ENCODE measurements at regions not wholly inside any gene's neighbourhood (a gene's known extent, or its start where the extent isn't known, plus 50 kb on each side); places are given as distances from the start of the nearest gene placed in this dataset.
"Not testable (repeated sequence)": the region's sequence is repeated elsewhere in the genome, so short reads cannot be mapped to it uniquely, and the experiment has no call there.

DNA sequence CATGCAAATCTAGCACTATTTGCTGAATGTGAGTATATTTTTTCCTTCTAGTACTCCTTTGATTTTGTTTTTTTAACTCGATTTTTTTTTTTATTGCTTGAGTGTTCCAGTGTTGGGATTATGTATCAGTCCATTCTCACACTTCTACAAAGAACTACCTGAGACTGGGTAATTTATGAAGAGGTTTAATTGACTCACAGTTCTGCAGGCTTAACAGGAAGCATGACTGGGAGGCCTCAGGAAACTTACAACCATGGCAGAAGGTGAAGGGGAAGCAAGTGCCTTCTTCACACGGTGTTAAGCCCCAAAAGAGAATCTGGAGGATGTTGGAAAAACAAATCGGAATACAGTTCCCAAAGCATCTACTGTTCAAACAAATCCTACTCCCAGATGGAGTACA lies 69.1 kb downstream of the ZNF518B start:
- DNase-seq (ENCODE audit: low read depth in 2 of 2) = not testable (repeated sequence)

GRCh38 chr4:10385994-10386394 lies 71.2 kb downstream of the ZNF518B start:
- no peak for DNase-seq (ENCODE audit: low read depth in 2 of 2)

DNA sequence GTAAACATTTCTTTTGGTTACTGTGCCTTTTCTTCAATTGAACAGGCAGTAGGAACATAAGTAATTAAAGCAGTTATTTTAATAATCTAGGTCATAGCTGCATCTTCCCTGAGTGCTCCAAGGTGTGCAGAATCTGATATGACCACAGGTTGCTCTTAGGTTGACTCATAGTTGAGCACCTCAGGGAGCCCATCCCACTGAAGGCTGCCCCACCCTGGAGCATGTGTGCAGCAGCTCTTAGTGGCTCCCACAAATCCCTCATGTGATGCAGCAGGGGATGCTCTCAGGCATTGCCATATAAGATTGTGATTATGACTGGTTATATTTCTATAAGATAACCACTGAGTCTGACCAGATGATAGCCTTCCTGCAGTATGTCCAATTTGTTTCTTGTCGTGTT lies 72.3 kb downstream of the ZNF518B start:
- DNase-seq (ENCODE audit: low read depth in 2 of 2) = no peak

DNA sequence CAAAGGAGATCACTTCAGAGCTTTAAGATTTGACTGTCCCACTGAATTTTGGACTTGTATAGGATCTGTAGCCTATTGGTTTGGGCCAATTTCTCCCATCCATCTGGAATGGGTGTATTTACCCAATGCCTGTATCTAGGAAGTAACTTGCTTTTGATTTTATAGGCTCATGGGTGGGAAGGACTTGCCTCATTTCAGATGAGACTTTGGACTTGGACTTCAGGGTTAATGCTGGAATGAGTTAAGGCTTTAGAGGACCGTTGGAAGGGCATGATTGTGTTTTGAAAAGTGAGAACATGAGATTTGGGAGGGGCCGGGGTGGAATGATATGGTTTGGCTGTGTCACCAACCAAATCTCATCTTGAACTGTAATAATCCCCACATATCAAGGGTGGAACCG lies 73.8 kb downstream of the ZNF518B start:
- no peak for DNase-seq (ENCODE audit: low read depth in 2 of 2)

DNA sequence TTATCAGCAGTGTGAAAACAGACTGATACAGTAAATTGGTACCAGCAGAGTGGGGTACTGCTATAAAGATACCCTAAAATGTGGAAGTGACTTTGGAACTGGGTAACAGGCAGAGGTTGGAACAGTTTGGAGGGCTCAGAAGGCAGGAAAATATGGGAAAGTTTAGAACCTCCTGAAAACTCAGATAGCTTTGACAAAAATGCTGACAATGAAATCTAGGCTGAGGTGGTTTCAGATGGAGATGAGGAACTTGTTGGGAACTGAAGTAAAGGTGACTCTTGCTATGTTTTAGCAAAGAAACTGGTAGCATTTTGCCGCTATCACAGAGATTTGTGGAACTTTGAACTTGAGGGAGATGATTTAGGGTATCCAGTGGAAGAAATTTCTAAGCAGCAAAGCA lies 75.1 kb downstream of the ZNF518B start:
- DNase-seq (ENCODE audit: low read depth in 2 of 2) = not testable (repeated sequence)

DNA sequence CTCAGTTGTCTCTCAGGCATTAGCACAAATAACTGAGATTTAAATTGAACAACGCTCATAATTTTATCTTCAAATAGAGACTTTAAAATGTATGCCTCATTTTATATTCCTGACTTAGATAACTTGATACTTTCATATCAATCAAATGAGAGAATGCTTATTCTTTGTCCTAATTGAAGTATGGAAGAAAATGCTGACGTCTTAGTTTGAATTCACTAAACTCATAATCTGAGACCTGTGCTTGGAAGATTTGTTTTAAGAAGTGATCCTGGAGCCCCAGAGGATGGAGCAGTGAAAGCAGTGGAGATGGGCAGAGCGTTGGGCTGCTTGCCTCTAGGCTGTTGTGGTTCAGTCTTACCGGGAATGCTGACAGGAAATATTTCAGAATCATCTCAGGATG lies 76.1 kb downstream of the ZNF518B start:
- DNase-seq (ENCODE audit: low read depth in 2 of 2) = no peak

DNA sequence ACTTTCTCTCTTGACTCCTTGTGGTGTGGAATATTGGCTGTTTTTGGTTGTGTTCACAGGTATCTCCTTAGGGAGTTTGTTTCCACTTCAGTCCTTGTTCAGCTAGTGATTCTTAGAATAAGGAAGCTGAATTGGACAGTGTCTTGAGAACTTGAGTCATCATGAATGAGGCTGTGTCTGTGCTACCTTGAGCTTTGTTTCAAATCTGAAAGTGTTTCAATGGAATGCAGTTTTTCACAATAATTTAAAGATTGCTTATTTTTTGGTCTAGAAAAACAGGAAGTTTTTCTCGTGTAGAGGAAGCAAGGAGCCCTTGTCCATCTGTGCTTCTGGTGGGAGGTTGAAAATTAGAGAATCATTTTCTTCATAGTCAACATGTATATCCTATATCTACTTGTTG lies 76.5 kb downstream of the ZNF518B start:
- no peak for DNase-seq (ENCODE audit: low read depth in 2 of 2)

GRCh38 chr4:10371869-10372471 lies 85.3 kb downstream of the ZNF518B start:
- DNase-seq (ENCODE audit: low read depth in 2 of 2) = no peak

DNA sequence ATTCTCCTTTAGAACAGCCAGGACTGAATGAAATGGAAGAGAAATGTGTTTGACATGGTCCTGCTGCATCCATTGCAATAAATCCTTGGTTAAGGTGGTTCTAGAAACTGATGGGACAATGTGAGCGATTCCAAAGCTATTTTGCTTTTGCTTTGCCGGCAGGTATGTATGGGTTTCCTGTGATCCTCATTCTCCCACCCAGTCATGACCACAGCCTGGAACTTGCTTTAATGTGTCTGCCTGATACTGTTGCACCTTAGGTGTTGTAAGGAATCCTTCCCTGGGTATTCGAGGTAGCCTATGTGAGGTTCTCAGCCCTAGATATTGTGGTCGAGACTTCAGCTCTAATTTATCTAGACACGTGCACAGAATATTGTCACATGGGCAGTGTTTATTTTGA lies 86.1 kb downstream of the ZNF518B start:
- no peak for DNase-seq (ENCODE audit: low read depth in 2 of 2)

DNA sequence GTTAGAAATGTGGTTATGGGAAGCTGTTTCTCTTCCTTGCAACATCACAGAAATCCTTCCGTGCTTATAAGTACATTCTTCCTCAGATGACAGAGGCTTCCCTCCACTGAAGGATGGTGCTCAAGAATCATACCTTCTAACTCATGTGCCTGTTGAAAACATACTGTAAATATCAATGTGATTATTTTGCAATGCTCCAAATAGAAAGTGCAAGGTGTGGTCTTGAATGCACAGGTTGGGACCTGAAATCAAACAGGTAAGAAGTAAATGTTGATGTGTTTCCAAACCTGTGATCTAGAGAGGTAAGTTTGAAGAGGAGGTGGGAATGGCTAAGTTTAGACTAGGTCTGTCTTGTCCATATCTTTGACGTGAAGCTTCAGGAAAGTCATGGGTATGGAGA lies 87.7 kb downstream of the ZNF518B start:
- no peak for DNase-seq (ENCODE audit: low read depth in 2 of 2)

DNA sequence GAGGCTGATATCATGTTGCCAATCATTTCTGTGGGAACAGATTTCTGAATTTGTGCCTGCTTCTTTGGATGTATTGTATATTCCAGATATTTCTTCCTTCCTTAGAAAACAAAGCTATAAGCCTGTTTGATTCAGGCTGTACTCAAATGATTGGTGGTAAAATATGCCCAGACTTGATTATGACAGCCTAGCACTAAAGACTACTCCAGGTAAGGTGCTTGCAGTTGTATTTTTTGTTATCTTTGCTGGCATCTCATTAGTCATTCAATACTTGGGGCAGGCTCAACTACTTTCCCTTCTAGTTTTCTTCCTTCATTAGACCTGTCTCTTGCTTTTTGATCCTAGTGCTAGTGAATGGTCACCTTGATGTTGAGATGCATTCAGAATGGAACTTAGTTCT lies 90.6 kb downstream of the ZNF518B start:
- DNase-seq (ENCODE audit: low read depth in 2 of 2) = no peak

DNA sequence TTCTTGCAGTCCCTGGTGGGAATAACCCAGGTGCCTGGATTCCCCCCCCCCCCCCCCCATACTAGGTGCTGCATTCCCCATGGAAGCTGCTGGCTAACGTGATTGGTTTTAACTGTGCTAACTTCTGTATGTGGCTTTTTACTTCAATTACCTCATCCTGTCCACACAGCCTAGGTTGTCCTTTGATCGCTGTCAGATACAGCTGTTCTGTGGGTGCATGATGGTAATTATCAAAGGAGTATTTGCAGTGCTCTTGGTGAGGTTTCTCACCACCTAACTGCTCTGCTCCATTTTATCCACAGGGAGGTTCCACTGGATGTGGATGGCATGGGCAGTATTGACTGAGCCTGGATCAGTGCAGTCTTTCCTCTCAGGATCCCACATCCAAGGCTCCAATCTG lies 93.0 kb downstream of the ZNF518B start:
- no peak for DNase-seq (ENCODE audit: low read depth in 2 of 2)

- DNase-seq (ENCODE audit: low read depth in 2 of 2) = no peak
Measured at GRCh38 chr4:10354746-10355145, 102.5 kb downstream of the ZNF518B start.

DNA sequence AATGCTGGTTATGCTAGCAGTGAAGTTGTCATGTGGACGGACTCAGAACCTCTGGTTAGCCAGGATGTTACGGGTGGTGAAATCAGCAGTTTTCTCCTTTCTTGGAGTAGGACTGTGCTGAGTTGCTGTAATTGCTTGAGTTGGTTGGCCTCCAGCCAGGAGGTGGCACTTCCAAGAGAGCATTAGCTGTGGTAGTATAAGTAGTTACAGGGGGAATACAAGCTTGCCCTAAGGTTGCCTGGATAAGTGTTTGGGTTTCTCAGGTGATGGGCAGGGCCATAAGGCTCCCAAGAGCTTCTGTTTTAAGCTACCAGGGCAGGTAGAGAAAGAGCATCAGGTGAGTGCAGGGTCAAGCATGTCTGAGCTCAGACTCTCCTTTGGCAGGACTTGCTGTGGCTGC lies 103.0 kb downstream of the ZNF518B start:
- no peak for DNase-seq (ENCODE audit: low read depth in 2 of 2)

GRCh38 chr4:10353110-10353509 lies 104.1 kb downstream of the ZNF518B start:
- no peak for DNase-seq (ENCODE audit: low read depth in 2 of 2)

GRCh38 chr4:10348241-10348640 lies 109.0 kb downstream of the ZNF518B start:
- no peak for DNase-seq (ENCODE audit: low read depth in 2 of 2)

- no peak for DNase-seq (ENCODE audit: low read depth in 2 of 2)
Measured at GRCh38 chr4:10347815-10348214, 109.4 kb downstream of the ZNF518B start.

- DNase-seq (ENCODE audit: low read depth in 2 of 2) = no peak
Measured at GRCh38 chr4:10347281-10347795, 109.9 kb downstream of the ZNF518B start.

- DNase-seq (ENCODE audit: low read depth in 2 of 2) = peak in 1 of 2 donors; percentile 16
Measured at GRCh38 chr4:10346023-10346422, 111.2 kb downstream of the ZNF518B start.

DNA sequence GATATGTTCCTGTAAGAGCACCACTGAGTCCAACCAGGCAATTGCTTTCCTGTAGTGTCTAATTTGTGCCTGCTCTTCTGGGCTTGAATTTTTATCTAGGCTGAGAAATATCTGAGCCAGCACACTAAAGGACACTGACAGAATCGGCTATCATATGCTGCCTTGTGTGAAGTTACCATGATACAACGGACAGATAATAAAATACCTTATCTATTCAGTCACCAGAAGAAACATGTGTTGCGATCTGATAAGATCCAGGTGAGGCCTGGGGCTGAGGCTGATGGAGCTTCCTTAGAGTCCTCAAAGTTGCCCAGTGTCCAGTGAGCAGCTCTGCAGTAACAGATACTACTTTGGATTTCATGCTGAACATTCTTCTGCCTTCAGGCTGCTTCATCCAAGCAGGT lies 111.8 kb downstream of the ZNF518B start:
- no peak for DNase-seq (ENCODE audit: low read depth in 2 of 2)

DNA sequence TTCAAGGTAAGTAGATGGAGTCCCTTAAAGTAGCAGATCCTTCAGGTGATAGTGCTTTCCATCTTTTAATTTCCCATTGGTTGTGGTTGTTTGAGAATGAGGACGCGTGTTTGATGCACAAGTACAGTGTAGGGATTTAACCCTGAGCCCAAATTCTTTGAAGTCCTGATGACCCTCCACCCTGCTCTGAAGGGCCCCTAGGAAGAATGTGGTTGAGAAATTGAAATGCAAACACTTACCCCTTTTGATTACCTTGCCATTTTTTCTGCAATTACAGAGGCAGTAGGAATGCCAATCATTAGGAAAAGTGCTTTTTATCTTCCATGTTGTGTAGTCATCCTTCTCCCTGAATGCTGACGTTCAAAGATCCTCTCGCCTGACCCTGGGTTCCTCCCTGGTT lies 112.4 kb downstream of the ZNF518B start:
- DNase-seq (ENCODE audit: low read depth in 2 of 2) = no peak

GRCh38 chr4:10343656-10344055 lies 113.6 kb downstream of the ZNF518B start:
- no peak for DNase-seq (ENCODE audit: low read depth in 2 of 2)

DNA sequence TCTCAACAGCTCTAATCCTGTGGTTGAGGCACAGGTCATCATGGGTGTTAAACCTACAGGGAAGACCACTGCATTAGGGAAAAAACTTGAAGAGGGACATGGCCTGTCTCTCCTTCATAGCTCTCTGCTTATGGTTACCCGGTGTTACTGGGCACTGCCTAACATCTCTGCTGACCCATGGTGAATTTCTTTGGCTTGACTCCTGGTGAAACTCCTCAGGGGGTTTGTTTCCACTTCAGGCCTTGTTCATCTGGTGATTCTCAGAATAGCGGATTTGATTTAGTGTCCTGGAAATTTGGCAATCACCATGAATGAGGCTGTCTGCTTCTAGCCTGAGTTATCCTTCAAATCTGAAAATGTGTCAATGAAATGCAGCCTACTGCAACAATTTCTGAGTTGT lies 114.4 kb downstream of the ZNF518B start:
- no peak for DNase-seq (ENCODE audit: low read depth in 2 of 2)

GRCh38 chr4:10336471-10336870 lies 120.8 kb downstream of the ZNF518B start:
- peak in 1 of 2 donors; percentile 39 for DNase-seq (ENCODE audit: low read depth in 2 of 2)

All from lung microvascular endothelial cell (primary cell).